Body of pancreas (tissue), 4 donors: ENCODE measurements at regions not wholly inside any gene's neighbourhood (a gene's known extent, or its start where the extent isn't known, plus 50 kb on each side); places are given as distances from the start of the nearest gene placed in this dataset.

Experiments used
- ATAC-seq: fragments of 150-250 bp; one replicate; pipeline ENCODE4 v1.9.1; 2016
- DNase-seq, 4 donors: peaks; one replicate each; pipeline ENCODE4 v3.0.0-alpha.2; 2019
- H3K27ac ChIP-seq, 4 donors: fragments of 200-600 bp; sonication (generic); 1 replicate in 3 of 4; 2 replicates in 1 of 4; pipeline versions ENCODE4 v1.5.1 to v1.6.1; 2016 to 2019; ENCODE audit warnings: mild to moderate bottlenecking in 1 of 4, mixed read lengths in 1 of 4, moderate library complexity in 1 of 4
- H3K27me3 ChIP-seq, 2 donors: fragments of 200-600 bp; sonication (generic); one replicate each; pipeline ENCODE4 v1.6.0; 2016; ENCODE audit warnings: mild to moderate bottlenecking in 1 of 2
- H3K36me3 ChIP-seq, 2 donors: fragments of 200-600 bp; sonication (generic); replicated peaks in 1 of 2; 2 replicates each; pipeline ENCODE4 v1.5.1; 2016; ENCODE audit warnings: low read depth in 2 of 2; ENCODE audit not compliant: insufficient read depth in 1 of 2
- H3K4me1 ChIP-seq: fragments of 200-600 bp; sonication (generic); one replicate; pipeline ENCODE4 v1.6.0; 2016
- H3K4me3 ChIP-seq, 2 donors: fragments of 200-600 bp; sonication (generic); 1 replicate in 1 of 2; 2 replicates in 1 of 2; pipeline ENCODE4 v1.5.1; 2016 to 2019
- H3K9me3 ChIP-seq, 3 donors: fragments of 200-600 bp; sonication (generic); 1 replicate in 2 of 3; 2 replicates in 1 of 3; pipeline ENCODE4 v1.5.1; 2016
- POLR2A ChIP-seq, 3 donors: fragments of 450-650 bp; IDR thresholded peaks; one replicate each; pipeline ENCODE4 v1.6.1; 2016; ENCODE audit warnings: antibody characterized with exemption in 3 of 3, mild to moderate bottlenecking in 2 of 3
- WGBS, 2 donors: methylation state at CpG; one replicate each; pipeline ENCODE4 v1.1.5; 2017; 5-methylcytosine and 5-hydroxymethylcytosine counted together
- intact Hi-C: fragments of 100-400 bp; cut with DNase I; formaldehyde crosslinking; loops from one replicate; pipeline ENCODE4 v1.15.1; 2023
- TF ChIP-seq, protein P1 (sequence below), 7 experiments: fragments of 450-650 bp in 4 of 7; fragments of 200-600 bp in 3 of 7; sonication (generic) in 3 of 7; IDR thresholded peaks; one replicate each; pipeline ENCODE4 v1.5.1; 2016 to 2019; ENCODE audit warnings: antibody characterized with exemption in 7 of 7

DNA sequence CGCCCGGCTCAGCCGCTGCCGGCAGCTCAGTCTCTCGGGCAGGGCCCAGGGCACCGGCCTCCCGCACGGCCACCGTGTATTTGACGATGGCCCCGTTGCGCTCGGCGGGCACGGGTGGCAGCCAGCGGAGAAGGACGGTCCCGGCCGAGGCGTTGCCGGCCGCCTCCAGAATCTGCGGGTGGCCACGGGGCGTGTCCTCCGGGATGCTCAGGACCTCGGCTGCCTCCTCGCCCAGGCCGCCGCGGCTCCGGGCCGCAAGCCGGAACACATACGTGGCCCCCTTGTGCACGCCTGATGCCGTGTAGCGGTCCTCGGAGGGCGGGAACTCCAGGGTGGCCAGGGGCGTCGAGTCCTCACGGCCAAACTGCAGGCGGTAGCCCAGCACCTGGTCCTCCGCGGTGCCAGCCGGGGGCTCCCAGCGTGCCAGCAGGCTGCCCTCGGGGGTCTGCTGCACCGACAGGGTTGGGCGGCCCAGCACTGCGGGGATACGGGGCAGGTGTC lies 117.7 kb downstream of the PTPRS start:
- no peaks in the 10 kb centered on the region for H3K4me1 ChIP-seq
- no peaks in the 10 kb centered on the region for H3K9me3 ChIP-seq
- peaks cover 0 to 11% of the 10 kb centered on the region in 2 donors for H3K36me3 ChIP-seq
- 97 to 98% methylated on average over 16 to 37 of the region's 53 CpGs for WGBS, 2 donors
- ATAC-seq (no peak), DNase-seq (no peak)
- intact Hi-C loops: no loop called here
- H3K27me3 ChIP-seq: no peaks in the 10 kb centered on the region
- no peak for TF ChIP-seq POLR2A (IDR thresholded peaks at IDR 0.05)
- TF ChIP-seq, protein P1, sequence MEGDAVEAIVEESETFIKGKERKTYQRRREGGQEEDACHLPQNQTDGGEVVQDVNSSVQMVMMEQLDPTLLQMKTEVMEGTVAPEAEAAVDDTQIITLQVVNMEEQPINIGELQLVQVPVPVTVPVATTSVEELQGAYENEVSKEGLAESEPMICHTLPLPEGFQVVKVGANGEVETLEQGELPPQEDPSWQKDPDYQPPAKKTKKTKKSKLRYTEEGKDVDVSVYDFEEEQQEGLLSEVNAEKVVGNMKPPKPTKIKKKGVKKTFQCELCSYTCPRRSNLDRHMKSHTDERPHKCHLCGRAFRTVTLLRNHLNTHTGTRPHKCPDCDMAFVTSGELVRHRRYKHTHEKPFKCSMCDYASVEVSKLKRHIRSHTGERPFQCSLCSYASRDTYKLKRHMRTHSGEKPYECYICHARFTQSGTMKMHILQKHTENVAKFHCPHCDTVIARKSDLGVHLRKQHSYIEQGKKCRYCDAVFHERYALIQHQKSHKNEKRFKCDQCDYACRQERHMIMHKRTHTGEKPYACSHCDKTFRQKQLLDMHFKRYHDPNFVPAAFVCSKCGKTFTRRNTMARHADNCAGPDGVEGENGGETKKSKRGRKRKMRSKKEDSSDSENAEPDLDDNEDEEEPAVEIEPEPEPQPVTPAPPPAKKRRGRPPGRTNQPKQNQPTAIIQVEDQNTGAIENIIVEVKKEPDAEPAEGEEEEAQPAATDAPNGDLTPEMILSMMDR (IDR thresholded peaks at IDR 0.05): no peak
- no peak overlapping the region for H3K27ac ChIP-seq
- no peak overlapping the region for H3K4me3 ChIP-seq

DNA sequence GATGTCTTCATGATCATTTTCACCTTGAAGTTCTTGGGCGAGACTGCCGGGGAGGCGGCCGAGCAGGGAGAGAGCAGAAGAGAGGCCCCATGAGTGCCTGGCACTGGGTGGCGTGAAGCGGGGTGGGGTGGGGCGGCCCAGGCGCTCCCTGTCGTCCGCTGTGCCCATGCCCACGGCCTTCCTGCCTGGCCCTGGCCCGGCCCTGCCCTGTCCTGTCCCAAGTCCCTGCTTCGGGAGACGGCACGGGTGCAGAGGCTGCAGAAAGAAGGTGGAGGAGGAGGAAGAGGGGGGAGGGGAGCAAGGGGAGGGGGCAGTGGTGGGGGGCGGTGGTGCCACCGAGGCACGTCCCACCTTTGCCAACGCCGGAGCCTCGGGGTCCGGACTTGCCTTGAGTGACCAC lies 118.4 kb downstream of the PTPRS start:
- ATAC-seq (no peak), DNase-seq (no peak)
- 91 to 98% methylated on average over 22 of the region's 22 CpGs for WGBS, 2 donors
- intact Hi-C loops: no loop called here
- Histone ChIP-seq H3K9me3 (no peaks in the 10 kb centered on the region), H3K4me1 (no peaks in the 10 kb centered on the region), H3K36me3 (peaks cover 0 to 17% of the 10 kb centered on the region in 2 donors), H3K27me3 (no peaks in the 10 kb centered on the region), H3K27ac (no peak overlapping the region), H3K4me3 (no peak overlapping the region)
- TF ChIP-seq POLR2A (IDR thresholded peaks at IDR 0.05): no peak
- TF ChIP-seq, protein P1 (IDR thresholded peaks at IDR 0.05): no peak

DNA sequence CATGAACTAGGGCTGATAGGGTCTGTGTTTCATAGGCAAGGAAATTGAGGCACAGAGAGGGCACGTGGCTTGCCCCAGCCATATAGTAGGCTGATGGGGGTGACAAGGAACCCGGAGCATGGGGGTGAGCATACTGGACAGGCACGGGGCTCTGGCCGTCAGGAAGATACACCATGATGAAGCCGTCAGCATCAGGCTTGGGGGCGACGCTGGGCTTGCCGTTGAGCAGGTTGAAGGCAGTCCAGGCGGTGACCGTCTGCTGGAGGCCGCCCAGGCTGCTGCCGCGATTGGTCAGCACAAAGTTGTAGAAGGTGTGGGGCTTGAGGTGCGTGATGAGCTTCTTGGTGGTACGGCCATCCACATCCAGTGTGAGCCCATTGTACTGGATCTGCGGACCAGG lies 119.7 kb downstream of the PTPRS start:
- no peaks in the 10 kb centered on the region for H3K9me3 ChIP-seq
- H3K27me3 ChIP-seq: no peaks in the 10 kb centered on the region
- WGBS, 2 donors: 95 to 96% methylated on average over 12 to 16 of the region's 16 CpGs

DNA sequence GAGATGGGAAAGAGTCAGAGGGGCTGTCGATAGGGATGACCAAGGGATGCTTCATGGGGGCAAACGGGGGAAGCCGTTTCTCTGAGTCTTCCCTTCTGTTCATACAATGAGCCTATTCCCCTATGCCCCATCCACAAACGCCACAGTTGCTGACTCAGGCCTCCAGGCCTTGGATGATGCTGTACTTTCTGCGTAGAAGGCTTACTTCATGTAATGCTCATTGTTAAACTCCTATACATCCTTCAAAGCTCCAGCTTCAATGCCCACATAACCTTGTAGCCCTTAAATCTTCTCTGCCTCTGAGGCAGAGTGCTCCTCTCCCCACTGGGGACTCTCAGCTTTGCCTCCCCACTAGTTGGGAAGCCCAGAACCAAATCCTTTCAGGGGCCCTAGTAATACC lies 120.3 kb downstream of the PTPRS start:
- peaks cover 0 to 23% of the 10 kb centered on the region in 2 donors for H3K36me3 ChIP-seq
- no peak overlapping the region for H3K4me3 ChIP-seq
- H3K27me3 ChIP-seq: no peaks in the 10 kb centered on the region
- H3K4me1 ChIP-seq: no peaks in the 10 kb centered on the region
- 85 to 94% methylated on average over 5 of the region's 5 CpGs for WGBS, 2 donors
- no peaks in the 10 kb centered on the region for H3K9me3 ChIP-seq
- TF ChIP-seq POLR2A (IDR thresholded peaks at IDR 0.05): no peak
- TF ChIP-seq, protein P1 (IDR thresholded peaks at IDR 0.05): no peak
- intact Hi-C loops: no loop called here
- H3K27ac ChIP-seq: no peak overlapping the region
- ATAC-seq (no peak), DNase-seq (no peak)

More for the DNA sequence above, 119.7 kb downstream of the PTPRS start:
- no peaks in the 10 kb centered on the region for H3K4me1 ChIP-seq
- peaks cover 0 to 21% of the 10 kb centered on the region in 2 donors for H3K36me3 ChIP-seq
- no peak overlapping the region for H3K4me3 ChIP-seq
- TF ChIP-seq, protein P1 (IDR thresholded peaks at IDR 0.05): no peak
- no peak for TF ChIP-seq POLR2A (IDR thresholded peaks at IDR 0.05)
- intact Hi-C loops: no loop called here
- no peak for ATAC-seq
- DNase-seq: no peak
- H3K27ac ChIP-seq: no peak overlapping the region

DNA sequence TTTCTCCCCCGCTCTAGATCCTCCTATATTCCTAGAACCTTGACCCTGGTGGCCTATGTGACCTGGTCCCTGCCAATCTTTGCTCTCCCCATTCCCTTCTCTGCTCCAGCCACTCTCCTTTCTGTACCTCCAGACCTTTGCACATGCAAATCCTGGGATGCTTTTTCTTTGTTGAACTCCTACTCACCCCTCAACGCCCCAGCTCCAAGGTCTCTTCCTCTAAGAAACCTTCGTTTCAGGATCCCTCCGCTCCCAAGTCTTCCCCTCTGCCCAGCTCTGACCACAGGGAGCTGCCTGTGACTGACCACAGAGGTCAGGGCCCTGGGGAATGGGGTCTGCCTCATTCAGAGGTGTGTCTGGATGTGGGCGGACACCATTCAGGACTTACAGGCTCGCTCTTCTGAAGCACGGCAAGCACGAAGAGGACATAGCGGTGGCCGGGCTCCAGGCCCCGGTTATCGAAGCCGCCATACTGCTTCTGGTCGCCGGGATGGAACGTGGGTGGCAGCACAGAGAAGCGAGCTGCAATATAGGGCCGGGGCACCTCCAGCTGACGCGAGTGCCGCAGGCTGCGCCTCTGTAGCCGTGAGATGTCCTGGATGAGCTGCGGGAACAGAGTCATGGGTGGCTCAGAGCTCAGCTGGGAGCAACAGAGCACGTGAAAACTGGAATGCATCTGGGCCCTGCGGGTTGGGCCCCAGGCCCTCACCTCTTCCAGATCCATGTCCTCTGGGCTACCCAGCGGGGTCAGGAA lies 120.9 kb downstream of the PTPRS start:
- no peaks in the 10 kb centered on the region for H3K9me3 ChIP-seq
- no peak overlapping the region for H3K4me3 ChIP-seq
- DNase-seq (no peak), ATAC-seq (no peak)
- H3K27me3 ChIP-seq: no peaks in the 10 kb centered on the region
- TF ChIP-seq, protein P1 (IDR thresholded peaks at IDR 0.05): no peak
- H3K27ac ChIP-seq: no peak overlapping the region
- intact Hi-C loops: no loop called here
- H3K4me1 ChIP-seq: no peaks in the 10 kb centered on the region
- 97 to 100% methylated on average over 7 to 24 of the region's 27 CpGs for WGBS, 2 donors
- H3K36me3 ChIP-seq: peaks cover 0 to 29% of the 10 kb centered on the region in 2 donors
